ENCODE measurements at regions not wholly inside any gene's neighbourhood (a gene's known extent, or its start where the extent isn't known, plus 50 kb on each side); places are given as distances from the start of the nearest gene placed in this dataset.

- TF ChIP-seq POLR2A (IDR thresholded peaks at IDR 0.05) (no peak), CTCF (IDR thresholded peaks at IDR 0.05) (no peak)
Measured at GRCh38 chr10:29238523-29239135, 50.2 kb upstream of the LYZL1 start.
